HepG2 (cell line): ENCODE measurements at regions not wholly inside any gene's neighbourhood (a gene's known extent, or its start where the extent isn't known, plus 50 kb on each side); places are given as distances from the start of the nearest gene placed in this dataset.
"Not testable (repeated sequence)": the region's sequence is repeated elsewhere in the genome, so short reads cannot be mapped to it uniquely, and the experiment has no call there.

Experiments
- CBX1 ChIP-seq: IDR thresholded peaks from one replicate; pipeline ENCODE4 v1.6.1; 2016; ENCODE audit warnings: antibody characterized with exemption, low read depth
- DNMT1 ChIP-seq: sonication (generic); formaldehyde crosslinking; IDR thresholded peaks from 2 replicates; pipeline ENCODE4 v1.5.1; 2020; ENCODE audit warnings: mild to moderate bottlenecking, missing genetic modification reagents
- GATAD1 ChIP-seq: IDR thresholded peaks from 2 replicates; pipeline ENCODE4 v1.6.1; 2016; ENCODE audit warnings: missing genetic modification reagents, missing compliant biosample characterization
- GPN1 ChIP-seq: sonication (generic); formaldehyde crosslinking; IDR thresholded peaks from 2 replicates; pipeline ENCODE4 v1.5.1; 2020; ENCODE audit warnings: missing genetic modification reagents, borderline replicate concordance
- HDAC1 ChIP-seq: sonication (generic); formaldehyde crosslinking; IDR thresholded peaks from 2 replicates; pipeline ENCODE4 v1.5.1; 2020; ENCODE audit warnings: mild to moderate bottlenecking, missing genetic modification reagents
- IRF9 ChIP-seq: sonication (generic); formaldehyde crosslinking; IDR thresholded peaks from 2 replicates; pipeline ENCODE4 v1.8.0; 2022; ENCODE audit warnings: missing genetic modification reagents, mild to moderate bottlenecking, borderline replicate concordance
- MTA1 ChIP-seq: sonication (generic); formaldehyde crosslinking; IDR thresholded peaks from 2 replicates; pipeline ENCODE4 v1.4.0; 2020; ENCODE audit warnings: missing genetic modification reagents, mild to moderate bottlenecking, borderline replicate concordance
- POLR2A ChIP-seq, 2 experiments: IDR thresholded peaks; 2 replicates each; pipeline ENCODE4 v1.6.1; 2011; ENCODE audit warnings: low read depth in 2 of 2, low read length in 2 of 2, mild to moderate bottlenecking in 1 of 2, moderate library complexity in 1 of 2; ENCODE audit not compliant: insufficient read depth in 1 of 2
- PPARG ChIP-seq: conservative IDR thresholded peaks from 2 replicates; pipeline ENCODE4 v1.6.1; 2016; ENCODE audit warnings: missing biosample characterization, missing genetic modification reagents
- SP1 ChIP-seq, 2 experiments: fragments of 450-650 bp in 1 of 2; sonication (generic) in 1 of 2; formaldehyde crosslinking in 1 of 2; IDR thresholded peaks; 2 replicates each; pipeline versions ENCODE4 v1.4.0 to v1.6.1; 2016 to 2020; ENCODE audit warnings: missing genetic modification reagents in 1 of 2
- SRF ChIP-seq: IDR thresholded peaks from 2 replicates; pipeline ENCODE4 v1.6.1; 2011; ENCODE audit warnings: mild to moderate bottlenecking, low read depth, low read length, moderate library complexity
- ZBTB42 ChIP-seq: sonication (generic); formaldehyde crosslinking; IDR thresholded peaks from 2 replicates; pipeline ENCODE4 v1.5.0; 2020; ENCODE audit warnings: mild to moderate bottlenecking, missing genetic modification reagents
- ZFY ChIP-seq: sonication (generic); formaldehyde crosslinking; IDR thresholded peaks from 2 replicates; pipeline ENCODE4 v1.4.0; 2020; ENCODE audit warnings: missing genetic modification reagents
- ZNF205 ChIP-seq: IDR thresholded peaks from 2 replicates; pipeline ENCODE4 v1.6.1; 2018; ENCODE audit warnings: missing biosample characterization, missing genetic modification reagents
- ZNF225 ChIP-seq: sonication (generic); formaldehyde crosslinking; IDR thresholded peaks from 2 replicates; pipeline ENCODE4 v1.4.0; 2020; ENCODE audit warnings: mild to moderate bottlenecking, missing genetic modification reagents
- ZNF616 ChIP-seq: sonication (generic); formaldehyde crosslinking; IDR thresholded peaks from 2 replicates; pipeline ENCODE4 v1.5.0; 2020; ENCODE audit warnings: low read depth, mild to moderate bottlenecking, missing genetic modification reagents
- ZNF703 ChIP-seq: sonication (generic); formaldehyde crosslinking; IDR thresholded peaks from 2 replicates; pipeline ENCODE4 v1.5.1; 2020; ENCODE audit warnings: missing genetic modification reagents, mild to moderate bottlenecking, moderate library complexity, borderline replicate concordance
- ZNF790 ChIP-seq: sonication (generic); formaldehyde crosslinking; IDR thresholded peaks from 2 replicates; pipeline ENCODE4 v1.8.0; 2022; ENCODE audit warnings: missing genetic modification reagents, mild to moderate bottlenecking, borderline replicate concordance
- TF ChIP-seq, protein P1 (sequence below): sonication (generic); formaldehyde crosslinking; IDR thresholded peaks from 2 replicates; pipeline ENCODE4 v1.8.0; 2022; ENCODE audit warnings: mild to moderate bottlenecking, missing genetic modification reagents, borderline replicate concordance
- TF ChIP-seq, protein P2 (sequence below): sonication (generic); formaldehyde crosslinking; IDR thresholded peaks from 2 replicates; pipeline ENCODE4 v1.4.0; 2020; ENCODE audit warnings: missing genetic modification reagents, borderline replicate concordance
- TF ChIP-seq, protein P3 (sequence below): sonication (generic); formaldehyde crosslinking; IDR thresholded peaks from 2 replicates; pipeline ENCODE4 v1.5.0; 2020; ENCODE audit warnings: missing genetic modification reagents, mild to moderate bottlenecking, borderline replicate concordance

- TF ChIP-seq CBX1: peak; percentile 93
- 0 out of 2 replicates have a peak, but pooled peaks have one; percentile 32 for TF ChIP-seq SRF
- peak; percentile 58; the same call in 1 of the 2 replicates for TF ChIP-seq ZNF225 (CRISPR knock-in tag)
- TF ChIP-seq, protein P1, sequence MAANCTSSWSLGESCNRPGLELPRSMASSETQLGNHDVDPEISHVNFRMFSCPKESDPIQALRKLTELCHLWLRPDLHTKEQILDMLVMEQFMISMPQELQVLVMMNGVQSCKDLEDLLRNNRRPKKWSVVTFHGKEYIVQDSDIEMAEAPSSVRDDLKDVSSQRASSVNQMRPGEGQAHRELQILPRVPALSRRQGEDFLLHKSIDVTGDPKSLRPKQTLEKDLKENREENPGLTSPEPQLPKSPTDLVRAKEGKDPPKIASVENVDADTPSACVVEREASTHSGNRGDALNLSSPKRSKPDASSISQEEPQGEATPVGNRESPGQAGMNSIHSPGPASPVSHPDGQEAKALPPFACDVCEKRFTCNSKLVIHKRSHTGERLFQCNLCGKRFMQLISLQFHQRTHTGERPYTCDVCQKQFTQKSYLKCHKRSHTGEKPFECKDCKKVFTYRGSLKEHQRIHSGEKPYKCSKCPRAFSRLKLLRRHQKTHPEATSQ (CRISPR knock-in tag): peak; percentile 97
- peak; percentile 90; the same call in 1 of the 2 replicates for TF ChIP-seq IRF9 (CRISPR knock-in tag)
- TF ChIP-seq, protein P2, sequence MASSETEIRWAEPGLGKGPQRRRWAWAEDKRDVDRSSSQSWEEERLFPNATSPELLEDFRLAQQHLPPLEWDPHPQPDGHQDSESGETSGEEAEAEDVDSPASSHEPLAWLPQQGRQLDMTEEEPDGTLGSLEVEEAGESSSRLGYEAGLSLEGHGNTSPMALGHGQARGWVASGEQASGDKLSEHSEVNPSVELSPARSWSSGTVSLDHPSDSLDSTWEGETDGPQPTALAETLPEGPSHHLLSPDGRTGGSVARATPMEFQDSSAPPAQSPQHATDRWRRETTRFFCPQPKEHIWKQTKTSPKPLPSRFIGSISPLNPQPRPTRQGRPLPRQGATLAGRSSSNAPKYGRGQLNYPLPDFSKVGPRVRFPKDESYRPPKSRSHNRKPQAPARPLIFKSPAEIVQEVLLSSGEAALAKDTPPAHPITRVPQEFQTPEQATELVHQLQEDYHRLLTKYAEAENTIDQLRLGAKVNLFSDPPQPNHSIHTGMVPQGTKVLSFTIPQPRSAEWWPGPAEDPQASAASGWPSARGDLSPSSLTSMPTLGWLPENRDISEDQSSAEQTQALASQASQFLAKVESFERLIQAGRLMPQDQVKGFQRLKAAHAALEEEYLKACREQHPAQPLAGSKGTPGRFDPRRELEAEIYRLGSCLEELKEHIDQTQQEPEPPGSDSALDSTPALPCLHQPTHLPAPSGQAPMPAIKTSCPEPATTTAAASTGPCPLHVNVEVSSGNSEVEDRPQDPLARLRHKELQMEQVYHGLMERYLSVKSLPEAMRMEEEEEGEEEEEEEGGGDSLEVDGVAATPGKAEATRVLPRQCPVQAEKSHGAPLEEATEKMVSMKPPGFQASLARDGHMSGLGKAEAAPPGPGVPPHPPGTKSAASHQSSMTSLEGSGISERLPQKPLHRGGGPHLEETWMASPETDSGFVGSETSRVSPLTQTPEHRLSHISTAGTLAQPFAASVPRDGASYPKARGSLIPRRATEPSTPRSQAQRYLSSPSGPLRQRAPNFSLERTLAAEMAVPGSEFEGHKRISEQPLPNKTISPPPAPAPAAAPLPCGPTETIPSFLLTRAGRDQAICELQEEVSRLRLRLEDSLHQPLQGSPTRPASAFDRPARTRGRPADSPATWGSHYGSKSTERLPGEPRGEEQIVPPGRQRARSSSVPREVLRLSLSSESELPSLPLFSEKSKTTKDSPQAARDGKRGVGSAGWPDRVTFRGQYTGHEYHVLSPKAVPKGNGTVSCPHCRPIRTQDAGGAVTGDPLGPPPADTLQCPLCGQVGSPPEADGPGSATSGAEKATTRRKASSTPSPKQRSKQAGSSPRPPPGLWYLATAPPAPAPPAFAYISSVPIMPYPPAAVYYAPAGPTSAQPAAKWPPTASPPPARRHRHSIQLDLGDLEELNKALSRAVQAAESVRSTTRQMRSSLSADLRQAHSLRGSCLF: 0 out of 2 replicates have a peak, but pooled peaks have one; percentile 25
- TF ChIP-seq, protein P3, sequence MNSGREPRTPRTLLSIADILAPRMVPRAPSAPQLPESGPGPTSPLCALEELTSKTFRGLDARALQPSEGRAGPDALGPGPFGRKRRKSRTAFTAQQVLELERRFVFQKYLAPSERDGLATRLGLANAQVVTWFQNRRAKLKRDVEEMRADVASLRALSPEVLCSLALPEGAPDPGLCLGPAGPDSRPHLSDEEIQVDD (CRISPR knock-in tag): 0 out of 2 replicates have a peak, but pooled peaks have one; percentile 5
- peak; percentile 75; the same call in 1 of the 2 replicates for TF ChIP-seq DNMT1 (CRISPR knock-in tag)
- peak; percentile 91 for TF ChIP-seq GATAD1 (CRISPR knock-in tag)
- TF ChIP-seq PPARG (CRISPR knock-in tag): 0 out of 2 replicates have a peak, but pooled peaks have one; percentile 57
- TF ChIP-seq ZNF703 (CRISPR knock-in tag): peak; percentile 95; the same call in 1 of the 2 replicates
- TF ChIP-seq ZFY (CRISPR knock-in tag): peak; percentile 86
- peak; percentile 96 for TF ChIP-seq HDAC1 (CRISPR knock-in tag)
- TF ChIP-seq ZNF790: 0 out of 2 replicates have a peak, but pooled peaks have one; percentile 31
- TF ChIP-seq SP1 (IDR thresholded peaks at IDR 0.05): not testable (repeated sequence)
- peak; percentile 65 for TF ChIP-seq SP1 (CRISPR knock-in tag; IDR thresholded peaks at IDR 0.05)
- TF ChIP-seq ZNF205 (CRISPR knock-in tag): peak; percentile 89
- TF ChIP-seq ZNF616 (CRISPR knock-in tag): peak; percentile 76; the same call in 1 of the 2 replicates
- TF ChIP-seq ZBTB42 (CRISPR knock-in tag): peak; percentile 28; the same call in 1 of the 2 replicates
- TF ChIP-seq POLR2A (IDR thresholded peaks at IDR 0.05; ENCODE audit: insufficient read depth in 1 of 2, low read depth in 2 of 2, low read length in 2 of 2): peak; percentile 87 to 89
- TF ChIP-seq GPN1 (CRISPR knock-in tag): 0 out of 2 replicates have a peak, but pooled peaks have one; percentile 67
- TF ChIP-seq MTA1 (CRISPR knock-in tag): peak; percentile 95
These were observed 136.6 kb downstream of the FOXD4L6 start (continued) for GRCh38 chr9:40991741-40992471.
